OCI-LY7 (cell line): ENCODE measurements at regions not wholly inside any gene's neighbourhood (a gene's known extent, or its start where the extent isn't known, plus 50 kb on each side); places are given as distances from the start of the nearest gene placed in this dataset.

Source experiments
- BruUV-seq: library from RNA; stranded (reverse); fragments of 400-500 nt; replicated peaks from 2 replicates; lab custom pipeline; 2021; lab: Mats Ljungman, UMichigan
- CTCF ChIA-PET: fragments of 300-600 bp; sonication (Branson Sonifier 250); formaldehyde crosslinking; loops from one replicate; lab custom pipeline; 2022; ENCODE audit warnings: antibody characterized with exemption; ENCODE audit not compliant: unreplicated experiment; lab: Charles Lee
- POLR2A ChIA-PET: fragments of 300-600 bp; sonication (Branson Sonifier 250); formaldehyde crosslinking; loops from one replicate; lab custom pipeline; 2022; ENCODE audit warnings: antibody characterized with exemption; lab: Charles Lee
- DNase-seq: peaks from one replicate; pipeline ENCODE4 v3.0.0-alpha.2; 2015; ENCODE audit warnings: low spot score
- H2AFZ ChIP-seq: fragments of 200-600 bp; sonication (generic), shearing (Covaris generic); 2 replicates; pipeline ENCODE4 v1.6.1; 2014; ENCODE audit warnings: mild to moderate bottlenecking, antibody characterized with exemption, low read length, moderate library complexity
- H3K27ac ChIP-seq: fragments of 200-600 bp; sonication (generic); 2 replicates; pipeline ENCODE4 v1.5.1; 2014; ENCODE audit warnings: mixed run types, low read depth, mild to moderate bottlenecking, moderate library complexity, low read length, inconsistent platforms; ENCODE audit not compliant: poor library complexity, severe bottlenecking
- H3K36me3 ChIP-seq: fragments of 200-600 bp; sonication (generic); 2 replicates; pipeline ENCODE4 v1.6.1; 2014; ENCODE audit warnings: mild to moderate bottlenecking, antibody characterized with exemption, low read length, moderate library complexity, mixed read lengths; ENCODE audit not compliant: insufficient read depth
- H3K4me1 ChIP-seq: fragments of 200-600 bp; sonication (generic); 2 replicates; pipeline ENCODE4 v1.5.1; 2014; ENCODE audit warnings: mild to moderate bottlenecking, low read length; ENCODE audit not compliant: insufficient read depth, poor library complexity, severe bottlenecking
- H3K4me2 ChIP-seq: fragments of 200-600 bp; sonication (generic); 2 replicates; pipeline ENCODE4 v1.6.1; 2014; ENCODE audit warnings: mild to moderate bottlenecking, low read length
- H3K4me3 ChIP-seq: fragments of 200-600 bp; sonication (generic); 2 replicates; pipeline ENCODE4 v1.5.1; 2014; ENCODE audit warnings: mild to moderate bottlenecking, low read depth, low read length; ENCODE audit not compliant: poor library complexity, severe bottlenecking
- H3K79me2 ChIP-seq: fragments of 200-600 bp; sonication (generic); 2 replicates; pipeline ENCODE4 v1.6.1; 2016; ENCODE audit warnings: low read depth, mild to moderate bottlenecking, low read length, moderate library complexity, mixed read lengths; ENCODE audit not compliant: insufficient read depth
- H3K9me2 ChIP-seq: fragments of 200-600 bp; sonication (generic); 2 replicates; pipeline ENCODE4 v1.6.1; 2016; ENCODE audit warnings: mild to moderate bottlenecking, low read length, mixed read lengths; ENCODE audit not compliant: insufficient read depth
- H3K9me3 ChIP-seq: fragments of 200-600 bp; sonication (generic); 2 replicates; pipeline ENCODE4 v1.6.1; 2014; ENCODE audit warnings: mild to moderate bottlenecking, mixed run types, low read length, mixed read lengths
- H4K20me1 ChIP-seq: fragments of 200-600 bp; sonication (generic); 2 replicates; pipeline ENCODE4 v1.6.1; 2014; ENCODE audit warnings: mild to moderate bottlenecking, antibody characterized with exemption, low read length, moderate library complexity, mixed read lengths; ENCODE audit not compliant: insufficient read depth
- CTCF ChIP-seq: fragments of 200-600 bp; sonication (generic); conservative IDR thresholded peaks from 2 replicates; pipeline ENCODE4 v1.5.1; 2014; ENCODE audit warnings: mild to moderate bottlenecking, antibody characterized with exemption, low read length, moderate library complexity, mixed read lengths
- EZH2phosphoT487 ChIP-seq: fragments of 200-600 bp; sonication (generic); IDR thresholded peaks from 2 replicates; pipeline ENCODE4 v1.6.1; 2018; ENCODE audit warnings: low read depth, borderline replicate concordance, mild to moderate bottlenecking, mixed run types, antibody characterized with exemption, low read length, moderate library complexity, mixed read lengths
- intact Hi-C: fragments of 100-400 bp; cut with micrococcal nuclease; formaldehyde crosslinking; loops from one replicate; pipeline ENCODE4 v1.10.0; 2022; ENCODE audit not compliant: unreplicated experiment

GRCh38 chr10:52484206-52485065 lies 170.4 kb downstream of the DKK1 start:
- no TSS peak for BruUV-seq
- Histone ChIP-seq H3K36me3 (no peaks in the 10 kb centered on the region), H3K4me3 (no peak overlapping the region), H3K4me1 (no peaks in the 10 kb centered on the region), H3K9me2 (no peaks in the 10 kb centered on the region), H3K4me2 (0 out of 2 replicates have a peak overlapping the region, but pooled peaks have one; percentile 9), H3K79me2 (no peaks in the 10 kb centered on the region), H3K27ac (no peak overlapping the region), H4K20me1 (no peaks in the 10 kb centered on the region), H3K9me3 (no peaks in the 10 kb centered on the region), H2AFZ (no peak overlapping the region)
- POLR2A ChIA-PET = no interaction called here
- no peak for DNase-seq
- TF ChIP-seq CTCF (no peak), EZH2phosphoT487 (no peak)
- CTCF ChIA-PET = no interaction called here
- intact Hi-C loops = loop anchor here (5.0 kb wide), 2 partner anchors 117 to 267 kb away; no protein-coding TSS in a partner anchor

- intact Hi-C loops = loop anchor here (5.0 kb wide), 2 partner anchors 118 to 268 kb away; no protein-coding TSS in a partner anchor
- ChIA-PET CTCF (no interaction called here), POLR2A (interaction anchor here (0.6 to 1.1 kb wide), 4 partner anchors 17 to 434 kb away, joined by 3 to 7 read pairs (median 4); no protein-coding TSS in a partner anchor)
These were observed 171.4 kb downstream of the DKK1 start for GRCh38 chr10:52485462-52485861.

More at GRCh38 chr10:52485462-52485861, 171.4 kb downstream of the DKK1 start:
- Histone ChIP-seq H3K27ac (no peak overlapping the region), H3K36me3 (no peaks in the 10 kb centered on the region), H3K4me2 (no peak overlapping the region), H4K20me1 (no peaks in the 10 kb centered on the region), H3K9me2 (no peaks in the 10 kb centered on the region), H3K4me3 (no peak overlapping the region), H2AFZ (no peak overlapping the region), H3K79me2 (no peaks in the 10 kb centered on the region), H3K4me1 (no peaks in the 10 kb centered on the region), H3K9me3 (no peaks in the 10 kb centered on the region)
- BruUV-seq = no TSS peak
- no peak for DNase-seq
- TF ChIP-seq CTCF (no peak), EZH2phosphoT487 (no peak)
